HG03039 (cell line): ENCODE measurements at regions not wholly inside any gene's neighbourhood (a gene's known extent, or its start where the extent isn't known, plus 50 kb on each side); places are given as distances from the start of the nearest gene placed in this dataset.
"Not testable (repeated sequence)": the region's sequence is repeated elsewhere in the genome, so short reads cannot be mapped to it uniquely, and the experiment has no call there.

Source experiments
- ATAC-seq: cut with Tn5 transposase; IDR thresholded peaks from one replicate; pipeline ENCODE4 v1.9.1; 2021; ENCODE audit warnings: mild to moderate bottlenecking, moderate library complexity; ENCODE audit not compliant: unreplicated experiment

- ATAC-seq, result peak; percentile 50
Observed at GRCh38 chr6:118719351-118720124, 68.1 kb upstream of the CEP85L start.

- ATAC-seq, result no peak
Observed at GRCh38 chr6:118718903-118719302, 67.5 kb upstream of the CEP85L start.

GRCh38 chr6:118718297-118718696 lies 66.9 kb upstream of the CEP85L start:
- ATAC-seq, result no peak

DNA sequence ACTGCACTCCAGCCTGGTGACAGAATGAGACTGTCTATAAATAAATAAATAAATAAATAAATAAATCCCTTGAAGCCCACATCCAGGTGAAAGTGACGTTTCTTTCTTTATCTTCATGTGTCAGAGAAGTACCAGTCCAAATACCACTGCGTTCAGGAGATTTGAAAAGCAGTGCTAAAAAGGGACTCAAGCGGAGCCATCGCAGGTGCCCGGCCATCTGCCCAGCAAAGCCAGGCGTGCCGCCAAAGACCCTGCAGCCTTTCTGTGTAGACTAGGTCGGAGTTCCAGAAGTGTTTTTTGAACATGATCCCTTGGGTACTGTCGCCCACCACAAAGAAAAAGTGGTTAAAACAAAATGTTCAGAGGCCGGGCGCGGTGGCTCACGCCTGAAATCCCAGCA lies 65.7 kb upstream of the CEP85L start:
- no peak for ATAC-seq

GRCh38 chr6:118715907-118716306 lies 64.5 kb upstream of the CEP85L start:
- ATAC-seq, result not testable (repeated sequence)

DNA sequence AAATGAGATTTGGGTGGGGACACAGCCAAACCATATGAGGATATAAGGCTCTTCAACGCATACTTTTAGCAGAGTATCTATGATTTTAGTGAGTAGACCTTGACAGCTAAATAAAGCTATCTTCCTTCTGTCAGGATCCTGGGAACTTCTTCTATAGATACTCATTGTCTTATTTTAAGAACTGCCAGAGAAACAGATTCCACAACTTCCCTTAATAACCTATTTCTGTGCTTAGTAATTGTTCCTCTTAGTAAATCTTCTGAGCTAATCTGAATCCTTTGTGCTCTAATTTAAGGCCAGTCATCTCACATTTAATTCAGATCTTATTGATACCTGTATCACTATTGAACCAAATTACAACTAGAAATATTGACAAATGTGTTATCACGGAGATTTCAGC lies 64.0 kb upstream of the CEP85L start:
- ATAC-seq, result no peak

DNA sequence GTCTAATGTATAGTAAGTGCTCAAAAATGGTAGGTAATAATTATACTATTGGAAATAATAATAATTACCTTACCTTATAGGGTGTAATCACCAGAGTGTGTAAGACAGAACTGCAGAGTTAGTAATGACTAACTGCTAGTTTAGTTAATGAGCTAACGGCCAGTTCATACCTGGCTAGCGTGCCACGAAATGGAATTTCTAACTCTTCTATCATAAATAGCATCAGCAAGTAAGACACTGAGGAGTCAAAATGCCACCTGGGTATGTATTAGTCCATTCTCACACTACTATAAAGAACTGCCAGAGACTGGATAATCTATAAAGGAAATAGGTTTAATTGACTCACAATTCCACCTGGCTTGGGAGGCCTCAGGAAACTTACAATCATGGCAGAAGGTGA lies 63.4 kb upstream of the CEP85L start:
- ATAC-seq, result no peak

DNA sequence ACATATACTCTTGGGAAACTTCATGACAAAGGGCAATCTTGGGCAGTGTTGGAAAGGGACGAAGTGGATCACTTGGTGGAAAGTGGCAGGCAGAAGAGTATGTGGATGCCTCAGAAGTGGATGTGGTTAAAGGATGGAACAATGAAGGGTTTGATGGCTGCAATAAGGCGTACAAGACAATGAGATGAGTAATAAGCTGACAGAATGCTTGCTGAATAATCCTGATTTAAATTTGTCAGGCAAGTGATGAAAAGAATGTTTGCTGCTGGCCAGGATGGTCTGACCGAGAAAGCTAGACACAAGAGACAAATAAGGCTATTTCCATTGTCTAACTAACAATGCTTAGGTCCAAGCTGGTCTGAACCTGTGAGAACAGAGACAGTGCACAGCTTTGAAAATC lies 61.6 kb upstream of the CEP85L start:
- ATAC-seq, result no peak

GRCh38 chr6:118710616-118711015 lies 59.2 kb upstream of the CEP85L start:
- no peak for ATAC-seq

GRCh38 chr6:118709859-118710350 lies 58.5 kb upstream of the CEP85L start:
- peak; percentile 87 for ATAC-seq

GRCh38 chr6:118708744-118709143 lies 57.4 kb upstream of the CEP85L start:
- no peak for ATAC-seq

GRCh38 chr6:118708055-118708454 lies 56.7 kb upstream of the CEP85L start:
- ATAC-seq, result no peak

DNA sequence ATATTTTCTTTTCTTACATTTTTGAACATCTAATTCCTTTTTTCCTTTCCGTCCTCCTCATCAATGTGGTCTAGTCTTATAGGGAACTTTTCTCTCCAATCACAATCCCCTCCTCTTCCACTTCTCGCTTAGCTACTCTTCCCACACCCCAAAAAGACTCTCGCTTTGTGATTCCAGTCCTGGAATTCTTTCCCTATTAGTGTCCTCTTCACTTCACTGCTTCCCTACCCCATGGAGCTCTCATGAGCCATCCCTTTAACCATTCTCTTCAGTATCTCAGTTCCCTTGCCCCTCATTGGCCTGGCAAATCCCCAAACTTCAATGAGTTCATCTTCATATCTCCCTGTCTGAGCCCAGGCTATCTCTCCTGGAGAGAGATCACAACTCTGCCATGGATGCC lies 55.3 kb upstream of the CEP85L start:
- no peak for ATAC-seq

- no peak for ATAC-seq
Observed at GRCh38 chr6:118705544-118706491, 54.4 kb upstream of the CEP85L start.

DNA sequence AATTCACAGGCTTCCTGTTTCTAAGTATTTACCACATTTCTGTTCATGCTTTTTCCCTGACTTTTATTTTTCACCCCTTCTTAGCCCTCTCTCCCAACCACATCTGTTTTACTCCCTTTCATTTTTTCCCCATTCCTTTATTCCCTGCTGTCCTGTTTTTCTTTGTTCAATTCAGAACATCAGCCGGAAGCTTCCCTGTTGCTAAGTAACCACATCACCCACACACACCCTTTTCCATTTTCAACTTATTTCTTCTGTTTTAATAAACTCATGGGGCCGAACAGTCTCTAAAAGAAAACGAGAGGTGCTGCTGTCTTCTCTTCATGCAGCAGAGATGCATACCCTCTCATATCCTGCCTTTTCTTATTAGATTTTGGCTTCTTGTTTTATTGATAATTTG lies 53.5 kb upstream of the CEP85L start:
- no peak for ATAC-seq

GRCh38 chr6:118701260-118701659 lies 49.9 kb upstream of the CEP85L start:
- ATAC-seq, result not testable (repeated sequence)
